Left ventricle myocardium superior (tissue), 1 donor: ENCODE measurements at regions not wholly inside any gene's neighbourhood (a gene's known extent, or its start where the extent isn't known, plus 50 kb on each side); places are given as distances from the start of the nearest gene placed in this dataset.
"Not testable (repeated sequence)": the region's sequence is repeated elsewhere in the genome, so short reads cannot be mapped to it uniquely, and the experiment has no call there.

Source experiments
- ATAC-seq: fragments of 200-7000 bp; cut with Tn5 transposase; one replicate; pipeline ENCODE4 v1.9.1; 2020; ENCODE audit warnings: mild to moderate bottlenecking, moderate library complexity
- DNase-seq: peaks from one replicate; pipeline ENCODE4 v3.0.0-alpha.2; 2020
- intact Hi-C: fragments of 100-400 bp; cut with micrococcal nuclease; formaldehyde crosslinking; loops from one replicate; pipeline ENCODE4 v1.11.0; 2022
- donor health status: DM: no; HTN: yes; CAD: no; lungs with severe emphysema.

GRCh38 chr3:139226731-139227130 is 117.1 kb upstream of the MRPS22 start:
- intact Hi-C loops: no loop called here
- DNase-seq: no peak

GRCh38 chr3:139227165-139227564 is 116.7 kb upstream of the MRPS22 start:
- intact Hi-C loops: no loop called here
- ATAC-seq (peak; percentile 99), DNase-seq (peak; percentile 84)

More at GRCh38 chr3:139226731-139227130, 117.1 kb upstream of the MRPS22 start:
- no peak for ATAC-seq

DNA sequence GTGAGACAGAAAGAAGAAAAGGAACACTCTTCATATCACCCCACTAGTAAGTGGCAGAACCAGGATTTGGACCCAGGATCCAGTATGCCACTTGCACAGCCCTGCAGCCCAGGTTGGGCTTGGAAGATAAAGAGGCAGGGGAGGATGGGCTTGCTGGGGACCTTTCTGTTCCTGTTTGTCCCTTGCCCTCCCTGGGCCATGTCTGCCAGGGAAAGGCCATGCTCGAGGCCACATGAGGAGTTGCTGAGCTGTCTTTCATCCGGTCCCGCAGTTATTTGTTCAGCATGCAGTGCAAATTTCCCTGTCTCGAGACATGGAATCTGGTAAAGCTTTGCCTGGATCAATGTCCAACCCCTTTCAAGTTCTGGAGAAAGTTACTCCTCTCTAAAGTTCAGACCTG is 116.0 kb upstream of the MRPS22 start:
- no peak for DNase-seq
- intact Hi-C loops: no loop called here
- no peak for ATAC-seq

DNA sequence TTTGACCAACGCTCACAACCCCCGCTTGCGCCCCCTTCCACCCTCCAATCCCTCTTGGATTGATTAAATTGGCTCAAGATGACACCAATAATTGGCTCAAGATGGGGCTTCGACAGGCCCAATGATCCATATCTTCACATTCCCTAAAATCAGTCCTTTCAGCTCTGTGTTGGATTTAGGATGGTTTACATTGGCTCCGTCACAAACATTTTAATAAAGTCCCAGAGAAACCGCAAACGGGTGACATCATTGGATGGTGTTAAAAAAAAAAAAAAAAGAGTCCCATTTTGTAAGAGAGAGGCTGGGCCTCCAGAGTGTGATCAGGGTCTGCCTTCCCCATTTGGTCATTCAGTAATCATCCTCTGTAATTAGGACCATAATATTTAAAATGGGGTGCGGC is 113.4 kb upstream of the MRPS22 start:
- no peak for ATAC-seq
- intact Hi-C loops: no loop called here
- DNase-seq: no peak

DNA sequence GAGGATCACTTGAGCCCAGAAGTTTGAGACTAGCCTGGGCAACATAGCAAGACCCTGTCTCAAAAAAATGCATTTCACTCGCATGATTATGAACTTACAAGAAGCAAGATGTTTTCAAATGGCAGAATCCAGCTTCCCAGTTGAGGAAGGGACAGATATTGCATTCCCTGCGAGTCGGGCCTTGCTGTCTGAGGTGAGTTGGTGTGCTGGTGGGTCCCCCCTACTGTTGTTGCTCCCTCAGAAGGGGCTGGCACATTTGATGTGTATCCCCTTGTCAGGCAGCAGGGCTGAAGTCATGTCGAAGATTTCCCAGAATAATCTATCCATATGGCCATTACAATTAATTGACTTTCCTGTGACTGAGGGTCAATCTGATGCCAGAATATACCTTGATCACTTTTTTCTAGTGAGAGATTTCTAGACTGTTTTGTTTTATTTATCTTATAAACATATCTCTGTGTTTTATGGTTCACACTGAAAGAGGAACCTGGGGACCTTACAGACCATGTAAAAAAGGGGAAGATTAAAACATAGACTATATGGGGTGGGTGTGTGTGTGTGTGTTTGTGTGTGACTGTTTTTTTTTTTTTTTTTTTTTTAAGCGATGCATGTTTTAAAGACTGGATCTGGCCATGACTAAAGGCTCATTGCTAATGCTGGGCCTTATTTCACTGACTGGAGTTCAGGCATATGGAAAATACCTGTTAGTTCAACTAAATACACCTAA is 112.1 kb upstream of the MRPS22 start:
- ATAC-seq (no peak), DNase-seq (no peak)
- intact Hi-C loops: no loop called here

GRCh38 chr3:139232341-139232740 is 111.5 kb upstream of the MRPS22 start:
- DNase-seq, ATAC-seq, intact Hi-C loops: not testable (repeated sequence)

DNA sequence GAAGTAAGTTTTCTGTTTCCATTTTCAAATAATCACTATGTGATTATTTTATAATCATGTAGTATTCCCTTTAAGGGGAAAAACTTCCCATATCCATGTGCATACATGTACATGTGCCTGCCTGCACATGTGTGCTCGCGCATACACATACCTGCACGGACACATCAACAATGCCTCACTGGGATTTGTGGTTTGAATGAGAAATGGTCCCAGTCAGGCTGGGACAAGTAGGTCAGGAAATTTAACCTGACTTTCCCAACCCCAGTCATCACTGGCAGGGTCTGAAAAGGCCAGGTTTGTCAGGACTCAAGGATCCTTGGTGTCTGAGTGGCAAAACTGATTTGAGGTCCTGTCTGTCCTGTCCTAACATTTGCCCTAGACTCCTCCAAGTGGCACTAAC is 109.3 kb upstream of the MRPS22 start:
- intact Hi-C loops: no loop called here
- ATAC-seq: no peak
- no peak for DNase-seq

DNA sequence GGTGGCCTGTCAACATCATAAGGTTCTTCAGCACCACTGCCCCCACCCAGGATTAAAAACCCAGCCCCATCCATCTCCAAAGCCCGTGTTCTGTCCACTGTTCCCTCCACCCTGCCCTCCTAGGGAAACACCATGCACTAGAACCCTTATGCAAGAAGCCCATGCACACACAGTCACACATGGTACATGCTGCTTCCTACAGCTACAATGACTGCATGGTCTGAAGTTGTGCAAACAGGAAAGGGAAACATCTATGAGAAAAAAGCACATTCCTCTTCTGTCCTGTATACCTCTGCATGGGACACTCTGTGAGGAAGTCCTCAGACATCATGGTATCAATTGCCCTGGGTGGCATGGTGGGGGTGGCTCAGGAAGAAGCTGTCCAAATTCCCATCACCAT is 108.6 kb upstream of the MRPS22 start:
- intact Hi-C loops: no loop called here
- ATAC-seq (no peak), DNase-seq (no peak)

GRCh38 chr3:139236336-139236735 is 107.5 kb upstream of the MRPS22 start:
- intact Hi-C loops: no loop called here
- DNase-seq (no peak), ATAC-seq (no peak)

DNA sequence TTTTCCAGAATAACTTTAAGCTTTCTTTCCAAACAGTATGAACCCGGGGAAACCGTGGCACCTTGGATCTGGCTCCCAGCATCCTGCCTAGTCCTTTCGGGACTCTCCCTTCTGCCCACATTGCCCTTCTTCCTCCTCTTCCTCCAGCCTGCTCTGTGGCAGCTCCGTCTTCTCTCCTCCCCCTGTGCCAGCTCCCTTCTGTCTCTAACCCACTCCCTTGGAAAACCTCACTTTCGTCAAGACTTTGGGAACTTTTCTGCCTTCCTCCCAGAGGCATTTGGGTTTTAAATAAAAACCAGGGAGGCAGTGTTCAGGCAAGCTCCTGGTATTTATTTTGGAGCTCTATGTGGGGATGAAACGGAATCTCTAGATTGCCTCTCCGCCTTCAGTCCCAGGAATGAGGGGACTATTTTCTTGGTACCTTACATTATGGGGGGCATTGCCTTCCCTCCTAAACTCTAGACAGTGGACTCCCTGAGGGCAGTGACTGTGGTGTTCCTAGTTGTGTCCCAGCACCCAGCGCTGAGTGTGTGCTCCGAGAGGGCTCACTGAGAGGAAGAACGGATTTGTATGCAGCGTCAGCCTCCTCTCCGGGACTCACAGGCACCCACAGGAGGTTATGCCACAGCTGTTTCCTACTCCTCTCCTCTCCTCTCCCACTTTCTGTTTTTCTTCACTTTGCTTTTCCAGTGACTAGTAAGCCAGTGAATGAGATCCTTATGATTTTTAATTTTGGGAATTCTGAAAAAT is 105.4 kb upstream of the MRPS22 start:
- ATAC-seq (no peak), DNase-seq (no peak)
- intact Hi-C loops: no loop called here

GRCh38 chr3:139239550-139239949 is 104.3 kb upstream of the MRPS22 start:
- intact Hi-C loops: no loop called here
- DNase-seq (no peak), ATAC-seq (no peak)

- ATAC-seq: no peak
Measured at GRCh38 chr3:139241783-139242182, 102.0 kb upstream of the MRPS22 start.

GRCh38 chr3:139243710-139244109 is 100.1 kb upstream of the MRPS22 start:
- ATAC-seq (no peak), DNase-seq (no peak)
- intact Hi-C loops: no loop called here

More at GRCh38 chr3:139241783-139242182, 102.0 kb upstream of the MRPS22 start:
- intact Hi-C loops: no loop called here
- DNase-seq: no peak

DNA sequence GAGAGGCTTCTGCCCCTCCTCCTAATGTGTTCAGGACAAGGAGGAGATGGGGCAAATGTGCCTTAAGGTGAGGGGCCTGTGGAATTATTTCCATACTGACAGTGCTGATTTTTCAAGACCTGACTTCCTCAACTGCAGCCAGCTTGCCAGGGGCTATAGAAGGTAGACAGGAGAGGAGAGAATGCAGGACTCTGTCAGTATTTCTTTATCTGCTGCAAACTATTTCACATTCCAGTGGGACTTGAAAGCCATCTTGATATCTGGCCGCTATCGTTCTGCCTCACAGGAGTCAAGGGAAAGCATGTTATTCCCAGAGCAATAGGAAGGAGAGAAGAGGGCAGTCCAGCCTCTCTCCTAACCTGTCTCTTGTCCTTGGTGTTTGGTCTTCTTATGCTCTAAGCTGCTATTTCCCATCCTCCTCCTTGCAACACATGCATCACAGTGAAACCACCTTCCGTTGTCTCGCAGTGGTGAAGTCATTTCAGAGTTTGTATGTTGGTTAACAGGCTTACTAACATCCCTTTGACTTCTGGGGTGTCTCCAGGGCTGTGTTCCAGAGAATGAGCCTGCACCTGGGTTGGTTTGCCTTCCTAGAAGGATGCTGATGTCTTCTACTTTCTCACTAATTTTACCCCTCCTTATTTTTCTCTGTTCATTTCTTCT is 95.1 kb upstream of the MRPS22 start:
- ATAC-seq: no peak
- intact Hi-C loops: no loop called here
- no peak for DNase-seq

DNA sequence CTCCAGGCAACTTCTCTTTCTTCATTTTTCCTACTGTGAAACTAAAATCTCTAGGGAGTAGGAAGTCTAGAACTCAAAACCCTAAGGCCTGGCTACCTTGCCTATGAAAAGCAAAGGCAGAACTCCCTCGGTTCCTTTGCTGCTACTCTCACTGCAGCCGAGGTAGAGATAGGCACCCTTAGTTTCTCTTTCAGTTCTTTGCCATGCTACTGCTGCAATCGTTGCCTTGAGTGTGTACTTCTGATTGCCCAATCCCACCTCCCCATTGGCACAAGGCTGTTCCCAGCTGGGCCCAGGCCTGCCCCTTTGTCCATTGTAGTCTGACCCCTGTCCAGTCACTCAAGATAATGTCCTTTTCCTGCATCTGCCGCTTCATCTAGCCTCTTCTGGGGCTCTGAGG is 92.3 kb upstream of the MRPS22 start:
- DNase-seq (no peak), ATAC-seq (no peak)
- intact Hi-C loops: no loop called here

DNA sequence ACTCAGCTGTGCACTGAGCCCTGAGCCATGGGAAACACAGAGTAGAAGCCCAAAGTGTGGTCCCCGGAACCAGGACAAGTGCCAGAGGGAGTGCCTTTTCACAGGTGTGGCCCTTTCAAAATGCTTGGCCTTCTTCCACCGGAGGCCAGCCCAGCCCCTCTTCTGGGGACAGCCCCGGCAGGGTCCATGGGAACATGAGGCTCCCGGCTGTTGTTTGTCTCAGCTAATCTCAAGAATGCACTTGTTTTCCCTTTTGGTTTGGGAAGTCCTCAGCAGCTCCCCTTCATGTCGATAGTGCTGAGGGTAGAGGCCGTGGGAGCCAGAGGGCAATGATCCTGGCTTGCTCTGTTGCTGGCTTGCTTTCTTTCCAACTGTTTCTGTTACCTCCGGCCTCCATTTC is 91.1 kb upstream of the MRPS22 start:
- no peak for ATAC-seq
- intact Hi-C loops: no loop called here

DNA sequence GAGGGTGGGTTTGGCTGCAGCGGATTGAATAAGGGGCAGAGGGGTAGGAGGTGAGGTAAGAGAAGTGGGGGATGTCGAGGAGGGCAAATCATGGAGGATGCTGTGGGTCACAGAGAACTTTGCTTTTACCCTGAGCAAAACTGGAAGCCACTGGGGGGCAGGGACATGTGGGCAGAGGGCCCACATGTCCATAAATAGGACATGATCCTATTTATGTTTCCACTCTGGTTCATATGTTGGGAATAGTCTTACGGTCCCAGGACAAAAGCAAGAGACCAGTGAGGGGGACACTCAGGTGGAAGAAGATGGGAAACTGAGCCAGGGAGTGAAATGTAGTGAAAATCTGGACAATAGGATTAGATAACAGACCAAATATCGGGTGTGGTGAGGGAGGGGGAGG is 85.5 kb upstream of the MRPS22 start:
- peak; percentile 74 for ATAC-seq
- intact Hi-C loops: no loop called here

More for the DNA sequence above, 91.1 kb upstream of the MRPS22 start:
- no peak for DNase-seq

DNA sequence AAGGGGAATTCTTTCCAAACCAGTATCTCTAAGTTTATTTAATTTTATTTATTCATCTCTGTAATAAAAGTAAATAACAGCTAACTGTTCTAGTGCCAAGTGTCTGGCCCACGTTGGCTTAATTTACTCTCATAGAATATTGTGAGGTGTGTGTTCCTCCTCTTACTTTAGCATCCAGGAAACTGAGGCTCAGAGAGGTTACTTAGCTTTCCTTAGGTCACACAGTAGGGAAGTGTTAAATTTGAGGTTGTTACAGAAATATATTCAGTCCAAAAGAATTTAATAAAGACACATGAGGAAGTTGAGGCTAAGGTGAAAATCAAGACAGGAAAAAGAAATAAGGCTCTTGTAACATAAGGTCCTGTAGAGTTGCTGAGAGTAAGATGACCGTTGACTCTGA is 84.4 kb upstream of the MRPS22 start:
- no peak for DNase-seq
- intact Hi-C loops: no loop called here

More for the DNA sequence above, 85.5 kb upstream of the MRPS22 start:
- DNase-seq: no peak

GRCh38 chr3:139260041-139260486 is 83.8 kb upstream of the MRPS22 start:
- DNase-seq (no peak), ATAC-seq (no peak)
- intact Hi-C loops: no loop called here

More for the DNA sequence above, 84.4 kb upstream of the MRPS22 start:
- ATAC-seq: no peak
